ENCODE measurements at regions not wholly inside any gene's neighbourhood (a gene's known extent, or its start where the extent isn't known, plus 50 kb on each side); places are given as distances from the start of the nearest gene placed in this dataset.

DNA sequence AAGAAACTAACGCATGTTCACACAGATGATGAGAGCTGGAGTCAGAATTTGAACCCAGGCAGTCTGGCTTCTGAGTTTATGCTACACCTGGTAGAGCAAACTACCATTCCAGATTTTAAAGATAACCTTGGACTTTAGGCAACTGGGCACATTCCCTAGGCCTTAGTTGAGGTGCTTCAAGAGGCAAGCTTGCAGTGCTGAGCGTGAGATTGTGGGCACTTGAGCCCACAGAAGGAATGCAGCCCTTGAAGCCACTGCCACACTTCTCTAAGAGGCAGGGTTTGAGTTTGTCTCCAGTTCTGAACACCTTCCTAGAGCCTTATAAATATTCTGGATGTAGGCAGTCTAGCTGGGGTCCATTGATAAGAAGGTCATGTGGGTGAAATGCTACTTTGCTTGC is 216.1 kb upstream of the SLC14A2 start:
- no peak overlapping the region for H3K27ac Mint-ChIP-seq

DNA sequence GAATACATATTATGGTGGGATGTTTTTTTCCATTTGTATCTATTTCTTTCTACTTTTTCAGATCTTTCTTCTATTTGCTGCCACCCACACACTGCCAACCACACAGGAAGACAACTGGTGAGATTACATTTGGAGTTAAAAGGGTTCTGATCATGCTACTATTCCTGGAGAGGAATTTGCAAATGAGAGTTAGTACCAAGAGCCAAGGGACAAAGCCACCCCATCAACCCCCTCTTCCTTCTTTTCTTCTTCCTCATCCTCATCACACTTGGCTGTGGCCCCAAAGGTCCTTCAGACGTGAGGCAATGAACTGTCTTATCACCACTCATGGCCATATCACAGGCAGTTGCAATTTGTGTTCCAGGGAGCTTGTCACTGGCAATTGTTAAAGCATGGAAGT is 215.6 kb upstream of the SLC14A2 start:
- Mint-ChIP-seq H3K27ac (no peak overlapping the region), H3K9me3 (peaks cover 0 to 4% (median 0%) of the 10 kb centered on the region in 7 donors), H3K36me3 (no peaks in the 10 kb centered on the region), H3K4me3 (no peak overlapping the region), H3K27me3 (ENCODE audit: low read depth in 3 of 3) (peaks cover 0 to 3% (median 0%) of the 10 kb centered on the region in 3 donors), H3K4me1 (no peaks in the 10 kb centered on the region)
- WGBS (ENCODE audit: insufficient coverage): no CpG with 5 or more reads among the region's 1 CpG
- Histone ChIP-seq H3K4me2 (replicated peaks; ENCODE audit: extremely low read depth, low read length, poor library complexity, severe bottlenecking) (no peak overlapping the region), H3K36me3 (replicated peaks in 1 of 2; ENCODE audit: control insufficient read depth in 1 of 2, insufficient read depth in 2 of 2, low read length in 2 of 2) (no peaks in the 10 kb centered on the region), H3K9ac (ENCODE audit: insufficient read depth, low read length, poor library complexity, severe bottlenecking) (no peak overlapping the region), H3K27me3 (ENCODE audit: control insufficient read depth in 2 of 2, insufficient read depth in 2 of 2, low read length in 2 of 2) (no peaks in the 10 kb centered on the region), H2AFZ (ENCODE audit: insufficient read depth, low read depth, low read length, poor library complexity, severe bottlenecking) (no peak overlapping the region), H3K27ac (ENCODE audit: low read depth in 1 of 2, low read length in 2 of 2) (no peak overlapping the region), H3K4me3 (replicated peaks in 1 of 3; ENCODE audit: low read depth in 2 of 3, low read length in 3 of 3) (no peak overlapping the region), H3K9me3 (replicated peaks in 1 of 2; ENCODE audit: control insufficient read depth in 1 of 2, insufficient read depth in 1 of 2, low read length in 2 of 2) (no peaks in the 10 kb centered on the region), H4K20me1 (ENCODE audit: insufficient read depth, low read length) (no peaks in the 10 kb centered on the region), H3K4me1 (ENCODE audit: control insufficient read depth in 1 of 2, insufficient read depth in 2 of 2, low read length in 2 of 2) (no peaks in the 10 kb centered on the region), H3K79me2 (ENCODE audit: insufficient read depth, low read length) (no peaks in the 10 kb centered on the region)
- TF ChIP-seq, protein P1, sequence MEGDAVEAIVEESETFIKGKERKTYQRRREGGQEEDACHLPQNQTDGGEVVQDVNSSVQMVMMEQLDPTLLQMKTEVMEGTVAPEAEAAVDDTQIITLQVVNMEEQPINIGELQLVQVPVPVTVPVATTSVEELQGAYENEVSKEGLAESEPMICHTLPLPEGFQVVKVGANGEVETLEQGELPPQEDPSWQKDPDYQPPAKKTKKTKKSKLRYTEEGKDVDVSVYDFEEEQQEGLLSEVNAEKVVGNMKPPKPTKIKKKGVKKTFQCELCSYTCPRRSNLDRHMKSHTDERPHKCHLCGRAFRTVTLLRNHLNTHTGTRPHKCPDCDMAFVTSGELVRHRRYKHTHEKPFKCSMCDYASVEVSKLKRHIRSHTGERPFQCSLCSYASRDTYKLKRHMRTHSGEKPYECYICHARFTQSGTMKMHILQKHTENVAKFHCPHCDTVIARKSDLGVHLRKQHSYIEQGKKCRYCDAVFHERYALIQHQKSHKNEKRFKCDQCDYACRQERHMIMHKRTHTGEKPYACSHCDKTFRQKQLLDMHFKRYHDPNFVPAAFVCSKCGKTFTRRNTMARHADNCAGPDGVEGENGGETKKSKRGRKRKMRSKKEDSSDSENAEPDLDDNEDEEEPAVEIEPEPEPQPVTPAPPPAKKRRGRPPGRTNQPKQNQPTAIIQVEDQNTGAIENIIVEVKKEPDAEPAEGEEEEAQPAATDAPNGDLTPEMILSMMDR (IDR thresholded peaks at IDR 0.05): no peak
- no peak for DNase-seq
- intact Hi-C loops (cut with micrococcal nuclease): no loop called here

More for the DNA sequence above, 216.1 kb upstream of the SLC14A2 start:
- H2AFZ ChIP-seq (ENCODE audit: insufficient read depth, low read depth, low read length, poor library complexity, severe bottlenecking): no peak overlapping the region
- no peak overlapping the region for H3K4me2 ChIP-seq (replicated peaks; ENCODE audit: extremely low read depth, low read length, poor library complexity, severe bottlenecking)
- 93% methylated on average over 2 of the region's 2 CpGs for WGBS (ENCODE audit: insufficient coverage)
- H3K36me3 ChIP-seq (replicated peaks in 1 of 2; ENCODE audit: control insufficient read depth in 1 of 2, insufficient read depth in 2 of 2, low read length in 2 of 2): no peaks in the 10 kb centered on the region
- no peaks in the 10 kb centered on the region for H3K9me3 ChIP-seq (replicated peaks in 1 of 2; ENCODE audit: control insufficient read depth in 1 of 2, insufficient read depth in 1 of 2, low read length in 2 of 2)
- TF ChIP-seq, protein P1 (IDR thresholded peaks at IDR 0.05): no peak
- H3K4me3 Mint-ChIP-seq: no peak overlapping the region
- H3K4me1 ChIP-seq (ENCODE audit: control insufficient read depth in 1 of 2, insufficient read depth in 2 of 2, low read length in 2 of 2): no peaks in the 10 kb centered on the region
- H3K27me3 ChIP-seq (ENCODE audit: control insufficient read depth in 2 of 2, insufficient read depth in 2 of 2, low read length in 2 of 2): no peaks in the 10 kb centered on the region
- no peak for DNase-seq
- H3K4me3 ChIP-seq (replicated peaks in 1 of 3; ENCODE audit: low read depth in 2 of 3, low read length in 3 of 3): no peak overlapping the region
- H3K36me3 Mint-ChIP-seq: no peaks in the 10 kb centered on the region
- H4K20me1 ChIP-seq (ENCODE audit: insufficient read depth, low read length): no peaks in the 10 kb centered on the region
- no peak overlapping the region for H3K27ac ChIP-seq (ENCODE audit: low read depth in 1 of 2, low read length in 2 of 2)
- peaks cover 0 to 3% (median 0%) of the 10 kb centered on the region in 3 donors for H3K27me3 Mint-ChIP-seq (ENCODE audit: low read depth in 3 of 3)
- peaks cover 0 to 4% (median 0%) of the 10 kb centered on the region in 7 donors for H3K9me3 Mint-ChIP-seq
- H3K4me1 Mint-ChIP-seq: no peaks in the 10 kb centered on the region
- H3K9ac ChIP-seq (ENCODE audit: insufficient read depth, low read length, poor library complexity, severe bottlenecking): no peak overlapping the region
- no peaks in the 10 kb centered on the region for H3K79me2 ChIP-seq (ENCODE audit: insufficient read depth, low read length)
- intact Hi-C loops (cut with micrococcal nuclease): no loop called here
